DOHH2 (cell line): ENCODE measurements at regions not wholly inside any gene's neighbourhood (a gene's known extent, or its start where the extent isn't known, plus 50 kb on each side); places are given as distances from the start of the nearest gene placed in this dataset.

Source experiments
- H3F3A ChIP-seq: fragments of 200-600 bp; sonication (generic), shearing (Covaris generic); 2 replicates; pipeline ENCODE4 v1.6.0; 2016; ENCODE audit warnings: antibody characterized with exemption, mild to moderate bottlenecking; ENCODE audit not compliant: control insufficient read depth, insufficient read depth
- H3K27ac ChIP-seq: fragments of 200-600 bp; sonication (generic); 2 replicates; pipeline ENCODE4 v1.5.1; 2014; ENCODE audit warnings: low read depth, mild to moderate bottlenecking, low read length, moderate library complexity
- H3K27me3 ChIP-seq: fragments of 200-600 bp; sonication (generic); 2 replicates; pipeline ENCODE4 v1.6.1; 2014; ENCODE audit warnings: mild to moderate bottlenecking, low read length, mixed read lengths; ENCODE audit not compliant: control insufficient read depth
- H3K36me3 ChIP-seq: fragments of 200-600 bp; sonication (generic); 2 replicates; pipeline ENCODE4 v1.6.1; 2014; ENCODE audit warnings: mild to moderate bottlenecking, low read length, moderate library complexity, mixed read lengths; ENCODE audit not compliant: control insufficient read depth
- H3K4me1 ChIP-seq: fragments of 200-600 bp; sonication (generic); 2 replicates; pipeline ENCODE4 v1.6.1; 2014; ENCODE audit warnings: mild to moderate bottlenecking, low read length, mixed read lengths; ENCODE audit not compliant: control insufficient read depth
- H3K4me2 ChIP-seq: fragments of 200-600 bp; sonication (generic); 2 replicates; pipeline ENCODE4 v1.6.0; 2014; ENCODE audit warnings: mild to moderate bottlenecking, low read length, moderate library complexity
- H3K4me3 ChIP-seq: fragments of 200-600 bp; sonication (generic); 2 replicates; pipeline ENCODE4 v1.5.1; 2014; ENCODE audit warnings: mild to moderate bottlenecking, low read length, mixed read lengths
- H3K79me2 ChIP-seq: fragments of 200-600 bp; sonication (generic); 2 replicates; pipeline ENCODE4 v1.6.1; 2014; ENCODE audit warnings: mild to moderate bottlenecking, low read length, mixed read lengths; ENCODE audit not compliant: control insufficient read depth
- H3K9me2 ChIP-seq: fragments of 200-600 bp; sonication (generic); replicated peaks from 2 replicates; pipeline ENCODE4 v1.6.1; 2014; ENCODE audit warnings: mild to moderate bottlenecking, low read length, mixed read lengths; ENCODE audit not compliant: control insufficient read depth
- H3K9me3 ChIP-seq: fragments of 200-600 bp; sonication (generic); 2 replicates; pipeline ENCODE4 v1.6.1; 2014; ENCODE audit warnings: antibody characterized with exemption, low read length, mixed read lengths; ENCODE audit not compliant: control insufficient read depth, insufficient read depth
- H4K20me1 ChIP-seq: fragments of 200-600 bp; sonication (generic); 2 replicates; pipeline ENCODE4 v1.6.0; 2014; ENCODE audit warnings: low read depth, mild to moderate bottlenecking, antibody characterized with exemption, low read length, moderate library complexity; ENCODE audit not compliant: control insufficient read depth, insufficient read depth
- EZH2phosphoT487 ChIP-seq: fragments of 200-600 bp; sonication (generic); IDR thresholded peaks from 2 replicates; pipeline ENCODE4 v1.6.1; 2017; ENCODE audit warnings: borderline replicate concordance, mild to moderate bottlenecking, antibody characterized with exemption, low read length, moderate library complexity, mixed read lengths
- TF ChIP-seq, protein P1 (sequence below): fragments of 200-600 bp; sonication (generic); IDR thresholded peaks from one replicate; pipeline ENCODE4 v1.5.1; 2014; ENCODE audit warnings: antibody characterized with exemption, mild to moderate bottlenecking, low read depth, low read length; ENCODE audit not compliant: poor library complexity, severe bottlenecking

DNA sequence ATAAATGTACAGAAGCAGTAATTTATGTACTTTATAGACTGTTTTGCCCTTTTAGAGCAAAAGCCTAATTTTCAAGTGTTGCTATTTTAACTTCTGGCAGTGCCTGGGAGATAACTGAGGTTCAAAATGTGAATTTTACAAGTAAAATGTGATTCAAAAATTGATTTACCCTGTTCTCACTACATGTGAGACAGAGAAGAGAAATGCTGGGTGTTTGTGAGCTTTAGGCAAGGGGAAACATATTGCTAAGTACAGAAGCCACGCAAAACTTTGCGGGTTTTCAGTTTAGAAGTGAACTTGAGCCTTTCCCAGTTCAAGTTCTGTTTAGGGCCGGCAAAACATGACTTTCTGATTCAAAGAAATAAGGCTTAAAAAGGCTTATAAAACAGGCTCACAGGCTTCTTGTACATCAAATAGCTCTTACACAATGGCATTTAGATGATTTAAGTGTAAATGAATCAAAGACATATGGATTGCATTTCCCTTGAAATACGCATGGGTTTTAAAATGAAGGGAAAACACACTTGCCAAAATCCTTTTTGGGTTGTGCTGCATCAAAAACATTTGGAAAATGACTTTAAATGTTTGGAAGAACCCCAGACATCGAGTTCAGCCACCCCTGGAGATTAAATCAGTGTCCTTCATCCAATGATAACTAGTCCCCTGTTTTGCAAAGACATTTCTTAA lies 370.8 kb upstream of the MEF2C start:
- H3F3A ChIP-seq, result no peaks in the 10 kb centered on the region
- H3K36me3 ChIP-seq, result no peaks in the 10 kb centered on the region
- H3K27me3 ChIP-seq, result no peaks in the 10 kb centered on the region
- H3K4me1 ChIP-seq, result peaks cover 3% of the 10 kb centered on the region; the same call in 1 of the 2 replicates
- no peak overlapping the region for H3K4me2 ChIP-seq
- no peaks in the 10 kb centered on the region for H3K79me2 ChIP-seq
- H3K9me3 ChIP-seq, result peaks cover 6% of the 10 kb centered on the region
- no peaks in the 10 kb centered on the region for H4K20me1 ChIP-seq
- H3K4me3 ChIP-seq, result no peak overlapping the region
- TF ChIP-seq, protein P1, sequence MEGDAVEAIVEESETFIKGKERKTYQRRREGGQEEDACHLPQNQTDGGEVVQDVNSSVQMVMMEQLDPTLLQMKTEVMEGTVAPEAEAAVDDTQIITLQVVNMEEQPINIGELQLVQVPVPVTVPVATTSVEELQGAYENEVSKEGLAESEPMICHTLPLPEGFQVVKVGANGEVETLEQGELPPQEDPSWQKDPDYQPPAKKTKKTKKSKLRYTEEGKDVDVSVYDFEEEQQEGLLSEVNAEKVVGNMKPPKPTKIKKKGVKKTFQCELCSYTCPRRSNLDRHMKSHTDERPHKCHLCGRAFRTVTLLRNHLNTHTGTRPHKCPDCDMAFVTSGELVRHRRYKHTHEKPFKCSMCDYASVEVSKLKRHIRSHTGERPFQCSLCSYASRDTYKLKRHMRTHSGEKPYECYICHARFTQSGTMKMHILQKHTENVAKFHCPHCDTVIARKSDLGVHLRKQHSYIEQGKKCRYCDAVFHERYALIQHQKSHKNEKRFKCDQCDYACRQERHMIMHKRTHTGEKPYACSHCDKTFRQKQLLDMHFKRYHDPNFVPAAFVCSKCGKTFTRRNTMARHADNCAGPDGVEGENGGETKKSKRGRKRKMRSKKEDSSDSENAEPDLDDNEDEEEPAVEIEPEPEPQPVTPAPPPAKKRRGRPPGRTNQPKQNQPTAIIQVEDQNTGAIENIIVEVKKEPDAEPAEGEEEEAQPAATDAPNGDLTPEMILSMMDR, result no peak
- TF ChIP-seq EZH2phosphoT487, result no peak
- no peak overlapping the region for H3K27ac ChIP-seq
- no peaks in the 10 kb centered on the region for H3K9me2 ChIP-seq

DNA sequence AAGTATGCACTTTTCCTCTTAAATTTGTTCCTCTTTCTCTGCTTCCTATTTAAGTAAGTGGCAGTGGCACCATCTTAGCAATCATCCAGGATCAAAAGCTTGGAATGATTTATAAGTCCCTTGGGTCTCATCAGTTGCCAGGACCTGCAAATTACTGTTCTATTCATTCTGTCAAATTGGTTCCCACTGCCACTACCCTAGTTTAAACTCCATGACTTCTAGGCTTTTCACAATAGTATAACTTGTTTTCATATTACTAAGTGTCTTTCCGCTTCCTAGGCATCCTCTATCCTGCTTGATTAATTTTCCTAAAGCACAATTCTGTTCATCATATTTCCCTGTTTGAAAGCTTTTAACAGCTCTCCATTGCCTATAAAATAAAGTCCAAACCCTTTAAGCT lies 363.9 kb upstream of the MEF2C start:
- no peak overlapping the region for H3K4me3 ChIP-seq
- H3K27me3 ChIP-seq, result no peaks in the 10 kb centered on the region
- no peaks in the 10 kb centered on the region for H3K4me1 ChIP-seq
- TF ChIP-seq, protein P1, result no peak
- no peak for TF ChIP-seq EZH2phosphoT487
- no peaks in the 10 kb centered on the region for H3F3A ChIP-seq
- no peaks in the 10 kb centered on the region for H3K9me3 ChIP-seq
- H3K36me3 ChIP-seq, result no peaks in the 10 kb centered on the region
- H4K20me1 ChIP-seq, result no peaks in the 10 kb centered on the region
- no peak overlapping the region for H3K4me2 ChIP-seq
- H3K27ac ChIP-seq, result no peak overlapping the region
- no peaks in the 10 kb centered on the region for H3K79me2 ChIP-seq
- H3K9me2 ChIP-seq, result no peaks in the 10 kb centered on the region

DNA sequence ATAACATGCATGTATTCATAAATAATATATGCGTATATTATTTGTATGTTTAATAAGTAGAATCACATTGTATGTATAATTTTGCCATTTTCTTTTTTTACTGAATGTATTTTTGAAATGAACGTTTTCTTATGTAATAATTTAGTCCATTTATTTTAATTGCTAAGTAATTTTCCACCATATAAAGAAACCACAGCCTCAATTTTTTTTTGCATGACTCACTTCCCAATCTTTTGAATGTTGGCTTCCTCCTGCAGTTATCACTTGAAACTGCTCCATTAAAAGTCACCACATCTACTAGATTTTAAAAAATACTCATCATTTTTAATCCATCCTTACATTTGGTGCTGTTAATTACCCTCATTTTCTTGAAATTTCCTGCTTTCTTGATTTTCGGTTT lies 363.3 kb upstream of the MEF2C start:
- no peak for TF ChIP-seq EZH2phosphoT487
- TF ChIP-seq, protein P1, result no peak
- Histone ChIP-seq H3K4me3 (no peak overlapping the region), H3K4me1 (no peaks in the 10 kb centered on the region), H3K4me2 (no peak overlapping the region), H3F3A (no peaks in the 10 kb centered on the region), H3K36me3 (no peaks in the 10 kb centered on the region), H3K9me3 (no peaks in the 10 kb centered on the region), H3K79me2 (no peaks in the 10 kb centered on the region), H3K9me2 (no peaks in the 10 kb centered on the region), H3K27me3 (no peaks in the 10 kb centered on the region), H3K27ac (no peak overlapping the region), H4K20me1 (no peaks in the 10 kb centered on the region)
